ENCODE measurements at regions not wholly inside any gene's neighbourhood (a gene's known extent, or its start where the extent isn't known, plus 50 kb on each side); places are given as distances from the start of the nearest gene placed in this dataset.

GRCh38 chr18:29307231-29307630 lies 1130.3 kb upstream of the CDH2 start:
- H3K36me3 ChIP-seq (ENCODE audit: control insufficient read depth in 2 of 2, extremely low read depth in 1 of 2, insufficient read depth in 2 of 2, low read length in 2 of 2), result no peaks in the 10 kb centered on the region
- dilution Hi-C loops (cut with MboI; ENCODE audit: extremely low pct_ligation_motif_present, low sequenced_read_pairs), result no loop called here
- DNase-seq (ENCODE audit: low read depth, low spot score) (no peak), FAIRE-seq (no peak)
- H2AFZ ChIP-seq (ENCODE audit: control insufficient read depth, low read length), result no peak overlapping the region
- H3K9ac ChIP-seq (ENCODE audit: control insufficient read depth, extremely low read depth, insufficient read depth, low read length), result no peak overlapping the region
- H3K9me1 ChIP-seq (ENCODE audit: control insufficient read depth, extremely low read depth, insufficient read depth, low read length), result no peaks in the 10 kb centered on the region
- TF ChIP-seq CTCF (optimal IDR thresholded peaks at IDR 0.05 in 1 of 3, IDR thresholded peaks at IDR 0.05 in 1 of 3, conservative IDR thresholded peaks at IDR 0.05 in 1 of 3; ENCODE audit: extremely low read depth in 1 of 3, insufficient read depth in 2 of 3, low read length in 3 of 3) (no peak), EZH2 (IDR thresholded peaks at IDR 0.05; ENCODE audit: low read length) (no peak)
- H3K4me1 ChIP-seq (ENCODE audit: control insufficient read depth, extremely low read depth, insufficient read depth, low read length), result no peaks in the 10 kb centered on the region
- no peak overlapping the region for H3K4me3 ChIP-seq (ENCODE audit: control insufficient read depth in 2 of 3, extremely low read depth in 1 of 3, insufficient read depth in 2 of 3, low read depth in 1 of 3, low read length in 3 of 3)
- no peaks in the 10 kb centered on the region for H3K9me3 ChIP-seq (ENCODE audit: control insufficient read depth, low read depth, low read length)
- H3K27ac ChIP-seq (ENCODE audit: control insufficient read depth, insufficient read depth, low read length), result no peak overlapping the region
- H3K79me2 ChIP-seq (ENCODE audit: control insufficient read depth, insufficient read depth, low read length), result no peaks in the 10 kb centered on the region
- H4K20me1 ChIP-seq (ENCODE audit: control insufficient read depth, extremely low read depth, insufficient read depth, low read length), result no peaks in the 10 kb centered on the region
- no peak overlapping the region for H3K4me2 ChIP-seq (ENCODE audit: control insufficient read depth, extremely low read depth, insufficient read depth, low read depth, low read length)
- H3K27me3 ChIP-seq (ENCODE audit: control insufficient read depth, extremely low read depth, insufficient read depth, low read length), result no peaks in the 10 kb centered on the region

GRCh38 chr18:29305516-29305915 lies 1128.6 kb upstream of the CDH2 start:
- H3K9me3 ChIP-seq (ENCODE audit: control insufficient read depth, low read depth, low read length), result no peaks in the 10 kb centered on the region
- no peaks in the 10 kb centered on the region for H3K4me1 ChIP-seq (ENCODE audit: control insufficient read depth, extremely low read depth, insufficient read depth, low read length)
- H3K9me1 ChIP-seq (ENCODE audit: control insufficient read depth, extremely low read depth, insufficient read depth, low read length), result no peaks in the 10 kb centered on the region
- H4K20me1 ChIP-seq (ENCODE audit: control insufficient read depth, extremely low read depth, insufficient read depth, low read length), result no peaks in the 10 kb centered on the region
- FAIRE-seq (no peak), DNase-seq (ENCODE audit: low read depth, low spot score) (no peak)
- no peaks in the 10 kb centered on the region for H3K79me2 ChIP-seq (ENCODE audit: control insufficient read depth, insufficient read depth, low read length)
- H3K36me3 ChIP-seq (ENCODE audit: control insufficient read depth in 2 of 2, extremely low read depth in 1 of 2, insufficient read depth in 2 of 2, low read length in 2 of 2), result no peaks in the 10 kb centered on the region
- no peak overlapping the region for H3K4me3 ChIP-seq (ENCODE audit: control insufficient read depth in 2 of 3, extremely low read depth in 1 of 3, insufficient read depth in 2 of 3, low read depth in 1 of 3, low read length in 3 of 3)
- H2AFZ ChIP-seq (ENCODE audit: control insufficient read depth, low read length), result no peak overlapping the region
- no peaks in the 10 kb centered on the region for H3K27me3 ChIP-seq (ENCODE audit: control insufficient read depth, extremely low read depth, insufficient read depth, low read length)
- TF ChIP-seq CTCF (optimal IDR thresholded peaks at IDR 0.05 in 1 of 3, IDR thresholded peaks at IDR 0.05 in 1 of 3, conservative IDR thresholded peaks at IDR 0.05 in 1 of 3; ENCODE audit: extremely low read depth in 1 of 3, insufficient read depth in 2 of 3, low read length in 3 of 3), result no peak
- TF ChIP-seq EZH2 (IDR thresholded peaks at IDR 0.05; ENCODE audit: low read length), result no peak
- no peak overlapping the region for H3K9ac ChIP-seq (ENCODE audit: control insufficient read depth, extremely low read depth, insufficient read depth, low read length)
- H3K27ac ChIP-seq (ENCODE audit: control insufficient read depth, insufficient read depth, low read length), result no peak overlapping the region
- H3K4me2 ChIP-seq (ENCODE audit: control insufficient read depth, extremely low read depth, insufficient read depth, low read depth, low read length), result no peak overlapping the region
- dilution Hi-C loops (cut with MboI; ENCODE audit: extremely low pct_ligation_motif_present, low sequenced_read_pairs), result no loop called here

Measured in keratinocyte (primary cell).